ENCODE measurements at regions not wholly inside any gene's neighbourhood (a gene's known extent, or its start where the extent isn't known, plus 50 kb on each side); places are given as distances from the start of the nearest gene placed in this dataset.

- ChIA-PET CTCF (interaction anchor here (0.6 to 1.3 kb wide), 2 partner anchors 25 to 232 kb away, joined by 4 read pairs; no protein-coding TSS in a partner anchor), POLR2A (no interaction called here)
- TF ChIP-seq CTCF (IDR thresholded peaks at IDR 0.05; ENCODE audit: low read depth, low read length), result no peak
- Histone ChIP-seq H3K4me3 (ENCODE audit: low read depth, low read length) (no peak overlapping the region), H3K27ac (ENCODE audit: low read depth, low read length) (no peak overlapping the region), H3K9me3 (ENCODE audit: control insufficient read depth, insufficient read depth, low read length) (no peaks in the 10 kb centered on the region), H3K27me3 (ENCODE audit: control insufficient read depth, insufficient read depth, low read length) (no peaks in the 10 kb centered on the region)
- DNase-seq (ENCODE audit: low read depth, low spot score), result no peak
These were observed 182.8 kb upstream of the FOXN2 start for GRCh38 chr2:48131539-48132270.

GRCh38 chr2:48132271-48132625 is 182.2 kb upstream of the FOXN2 start:
- POLR2A ChIA-PET, result no interaction called here
- no peak for DNase-seq (ENCODE audit: low read depth, low spot score)
- TF ChIP-seq CTCF (IDR thresholded peaks at IDR 0.05; ENCODE audit: low read depth, low read length), result no peak
- CTCF ChIA-PET, result interaction anchor here (0.6 to 1.3 kb wide), 2 partner anchors 25 to 233 kb away, joined by 4 read pairs; no protein-coding TSS in a partner anchor
- no peak overlapping the region for H3K27ac ChIP-seq (ENCODE audit: low read depth, low read length)
- H3K27me3 ChIP-seq (ENCODE audit: control insufficient read depth, insufficient read depth, low read length), result no peaks in the 10 kb centered on the region
- no peaks in the 10 kb centered on the region for H3K9me3 ChIP-seq (ENCODE audit: control insufficient read depth, insufficient read depth, low read length)
- no peak overlapping the region for H3K4me3 ChIP-seq (ENCODE audit: low read depth, low read length)

- no peak for TF ChIP-seq CTCF (IDR thresholded peaks at IDR 0.05; ENCODE audit: low read depth, low read length)
- DNase-seq (ENCODE audit: low read depth, low spot score), result no peak
- Histone ChIP-seq H3K27ac (ENCODE audit: low read depth, low read length) (no peak overlapping the region), H3K4me3 (ENCODE audit: low read depth, low read length) (no peak overlapping the region), H3K27me3 (ENCODE audit: control insufficient read depth, insufficient read depth, low read length) (peaks cover 3% of the 10 kb centered on the region), H3K9me3 (ENCODE audit: control insufficient read depth, insufficient read depth, low read length) (no peaks in the 10 kb centered on the region)
- POLR2A ChIA-PET, result no interaction called here
- CTCF ChIA-PET, result interaction anchor here (0.5 to 2.2 kb wide), 2 partner anchors 11 to 231 kb away, joined by 4 to 7 read pairs; no protein-coding TSS in a partner anchor
These were observed 179.8 kb upstream of the FOXN2 start for GRCh38 chr2:48134704-48135103.

- DNase-seq (ENCODE audit: low read depth, low spot score), result no peak
- POLR2A ChIA-PET, result no interaction called here
- Histone ChIP-seq H3K27ac (ENCODE audit: low read depth, low read length) (no peak overlapping the region), H3K4me3 (ENCODE audit: low read depth, low read length) (no peak overlapping the region), H3K9me3 (ENCODE audit: control insufficient read depth, insufficient read depth, low read length) (no peaks in the 10 kb centered on the region), H3K27me3 (ENCODE audit: control insufficient read depth, insufficient read depth, low read length) (peaks cover 3% of the 10 kb centered on the region)
- CTCF ChIA-PET, result interaction anchor here (0.6 to 2.2 kb wide), 2 partner anchors 10 to 184 kb away, joined by 3 to 4 read pairs; no protein-coding TSS in a partner anchor
- TF ChIP-seq CTCF (IDR thresholded peaks at IDR 0.05; ENCODE audit: low read depth, low read length), result no peak
These were observed 178.7 kb upstream of the FOXN2 start for GRCh38 chr2:48135797-48136196.

GRCh38 chr2:48137829-48138228 is 176.7 kb upstream of the FOXN2 start:
- Histone ChIP-seq H3K27me3 (ENCODE audit: control insufficient read depth, insufficient read depth, low read length) (peaks cover 3% of the 10 kb centered on the region), H3K4me3 (ENCODE audit: low read depth, low read length) (no peak overlapping the region), H3K9me3 (ENCODE audit: control insufficient read depth, insufficient read depth, low read length) (no peaks in the 10 kb centered on the region), H3K27ac (ENCODE audit: low read depth, low read length) (no peak overlapping the region)
- no peak for DNase-seq (ENCODE audit: low read depth, low spot score)
- POLR2A ChIA-PET, result no interaction called here
- CTCF ChIA-PET, result no interaction called here
- TF ChIP-seq CTCF (IDR thresholded peaks at IDR 0.05; ENCODE audit: low read depth, low read length), result no peak
